Lung (tissue), 11 donors: ENCODE measurements at regions not wholly inside any gene's neighbourhood (a gene's known extent, or its start where the extent isn't known, plus 50 kb on each side); places are given as distances from the start of the nearest gene placed in this dataset.

ENCODE experiments used
- ATAC-seq: fragments of 200-7000 bp; cut with Tn5 transposase; one replicate; pipeline ENCODE4 v1.9.1; 2020; ENCODE audit warnings: moderate number of reproducible peaks; ENCODE audit not compliant: insufficient read depth, low FRiP score
- DNase-seq, 3 donors: peaks; one replicate each; pipeline ENCODE4 v3.0.0-alpha.2; 2013 to 2017
- H3K27ac ChIP-seq, 2 donors: one replicate each; pipeline ENCODE4 v1.5.1; 2013; ENCODE audit warnings: mild to moderate bottlenecking in 2 of 2, moderate library complexity in 2 of 2, control low read depth in 1 of 2, inconsistent platforms in 1 of 2, low read depth in 1 of 2, low read length in 1 of 2
- H3K27me3 ChIP-seq, 3 donors: one replicate each; pipeline ENCODE4 v1.5.1; 2013; ENCODE audit warnings: low read length in 2 of 3; ENCODE audit not compliant: control insufficient read depth in 3 of 3, insufficient read depth in 3 of 3
- H3K36me3 ChIP-seq, 4 donors: one replicate each; pipeline ENCODE4 v1.5.1; 2013; ENCODE audit warnings: low read length in 4 of 4, mild to moderate bottlenecking in 1 of 4, moderate library complexity in 1 of 4; ENCODE audit not compliant: control insufficient read depth in 4 of 4, insufficient read depth in 4 of 4
- H3K4me1 ChIP-seq, 5 donors: one replicate each; pipeline ENCODE4 v1.5.1; 2013; ENCODE audit warnings: low read length in 5 of 5, mild to moderate bottlenecking in 2 of 5, moderate library complexity in 1 of 5; ENCODE audit not compliant: control insufficient read depth in 5 of 5, insufficient read depth in 5 of 5
- H3K4me3 ChIP-seq: one replicate; pipeline ENCODE4 v1.5.1; 2013; ENCODE audit warnings: mild to moderate bottlenecking, control low read depth, moderate library complexity
- H3K9ac ChIP-seq, 2 donors: one replicate each; pipeline ENCODE4 v1.5.1; 2013; ENCODE audit warnings: low read length in 2 of 2, control low read depth in 1 of 2; ENCODE audit not compliant: insufficient read depth in 1 of 2
- H3K9me3 ChIP-seq, 4 donors: one replicate each; pipeline ENCODE4 v1.5.1; 2013; ENCODE audit warnings: low read length in 3 of 4, mild to moderate bottlenecking in 1 of 4, moderate library complexity in 1 of 4; ENCODE audit not compliant: control insufficient read depth in 4 of 4, insufficient read depth in 3 of 4
- CTCF ChIP-seq: IDR thresholded peaks from 2 replicates; pipeline ENCODE4 v1.5.1; 2012; ENCODE audit warnings: mild to moderate bottlenecking; ENCODE audit errors: control extremely low read depth, extremely low read depth
- WGBS, 2 donors: extraction: QIAGEN DNeasy Blood & Tissue Kit; methylation state at CpG; one replicate each; pipeline ENCODE4 v1.1.7; 2013; 5-methylcytosine and 5-hydroxymethylcytosine counted together
- donor health status: control.
- donor health status: control.
- donor health status: Bipolar disorder and iron deficiency.
- donor health status: healthy.
- donor health status: DM: yes; HTN: yes; CAD: no.

GRCh38 chr7:92888-93672 is 99.3 kb upstream of the FAM20C start:
- Histone ChIP-seq H3K4me3 (no peak overlapping the region), H3K27ac (no peak overlapping the region), H3K9ac (no peak overlapping the region), H3K4me1 (peaks cover 0 to 14% (median 7%) of the 10 kb centered on the region in 5 donors), H3K27me3 (peaks cover 0 to 2% (median 0%) of the 10 kb centered on the region in 3 donors), H3K36me3 (no peaks in the 10 kb centered on the region), H3K9me3 (peaks cover 0 to 4% (median 0%) of the 10 kb centered on the region in 4 donors)
- DNase-seq (no peak), ATAC-seq (no peak)
- no peak for TF ChIP-seq CTCF
- WGBS, 2 donors, result 94 to 95% methylated on average over 27 of the region's 27 CpGs

- 96 to 97% methylated on average over 6 of the region's 6 CpGs for WGBS, 2 donors
- Histone ChIP-seq H3K4me3 (no peak overlapping the region), H3K9ac (no peak overlapping the region), H3K9me3 (peaks cover 0 to 4% (median 0%) of the 10 kb centered on the region in 4 donors), H3K27me3 (no peaks in the 10 kb centered on the region), H3K27ac (no peak overlapping the region), H3K36me3 (no peaks in the 10 kb centered on the region), H3K4me1 (peaks cover 0 to 14% (median 7%) of the 10 kb centered on the region in 5 donors)
- ATAC-seq (no peak), DNase-seq (no peak)
- TF ChIP-seq CTCF, result no peak
These were observed 98.0 kb upstream of the FAM20C start for GRCh38 chr7:94251-94801.

- no peak overlapping the region for H3K4me3 ChIP-seq
- ATAC-seq (no peak), DNase-seq (no peak)
- H3K27me3 ChIP-seq, result no peaks in the 10 kb centered on the region
- peaks cover 0 to 4% (median 0%) of the 10 kb centered on the region in 4 donors for H3K9me3 ChIP-seq
- H3K36me3 ChIP-seq, result no peaks in the 10 kb centered on the region
- 89 to 94% methylated on average over 8 of the region's 8 CpGs for WGBS, 2 donors
- TF ChIP-seq CTCF, result no peak
- H3K27ac ChIP-seq, result no peak overlapping the region
- H3K4me1 ChIP-seq, result peaks cover 0 to 7% (median 4%) of the 10 kb centered on the region in 5 donors
- no peak overlapping the region for H3K9ac ChIP-seq
These were observed 97.0 kb upstream of the FAM20C start for GRCh38 chr7:95180-95862.
